H1 (cell line): ENCODE measurements at regions not wholly inside any gene's neighbourhood (a gene's known extent, or its start where the extent isn't known, plus 50 kb on each side); places are given as distances from the start of the nearest gene placed in this dataset.

Experiments used
- ASH2L ChIP-seq: fragments of 200-600, 300-600 bp; sonication (generic); IDR thresholded peaks from one replicate; pipeline ENCODE4 v1.7.1; 2017; ENCODE audit warnings: low read length
- CBX8 ChIP-seq: fragments of 300-800, 300-1000 bp; sonication (generic); IDR thresholded peaks from 2 replicates; pipeline ENCODE4 v1.7.1; 2016; ENCODE audit warnings: low read depth, low read length, borderline replicate concordance
- POLR2AphosphoS5 ChIP-seq: IDR thresholded peaks from 2 replicates; pipeline ENCODE4 v1.6.1; 2011; ENCODE audit warnings: low read depth, low read length
- TF ChIP-seq, protein P1 (sequence below): IDR thresholded peaks from 2 replicates; pipeline ENCODE4 v1.6.1; 2012; ENCODE audit warnings: low read length, inconsistent platforms
- TF ChIP-seq, protein P2 (sequence below): fragments of 300-600 bp; sonication (generic); IDR thresholded peaks from 2 replicates; pipeline ENCODE4 v1.7.1; 2012; ENCODE audit warnings: low read length, moderate library complexity, mild to moderate bottlenecking, inconsistent platforms; ENCODE audit not compliant: insufficient replicate concordance
- TF ChIP-seq, protein P3 (sequence below): IDR thresholded peaks from 2 replicates; pipeline ENCODE4 v1.6.1; 2012; ENCODE audit warnings: inconsistent platforms

DNA sequence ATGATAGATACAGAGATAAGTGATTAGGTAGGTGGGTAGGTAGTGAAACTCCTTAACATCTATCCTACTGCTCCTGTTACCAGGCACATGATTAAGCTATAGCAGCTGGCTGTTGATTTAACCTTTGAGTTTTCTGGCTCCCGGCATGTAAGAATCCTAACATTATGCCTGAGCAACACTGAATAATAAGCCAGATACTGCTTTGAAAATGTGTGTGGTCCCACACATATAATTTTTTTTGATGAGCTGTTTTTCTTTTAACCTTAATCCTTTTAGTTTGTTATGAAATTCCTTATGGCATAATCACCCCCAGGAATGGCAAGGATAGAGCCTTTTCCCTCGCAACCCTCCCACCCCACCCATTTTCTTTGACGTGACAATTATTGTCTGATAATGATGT is 104.2 kb upstream of the NEUROD1 start (continued):
- TF ChIP-seq, protein P1, sequence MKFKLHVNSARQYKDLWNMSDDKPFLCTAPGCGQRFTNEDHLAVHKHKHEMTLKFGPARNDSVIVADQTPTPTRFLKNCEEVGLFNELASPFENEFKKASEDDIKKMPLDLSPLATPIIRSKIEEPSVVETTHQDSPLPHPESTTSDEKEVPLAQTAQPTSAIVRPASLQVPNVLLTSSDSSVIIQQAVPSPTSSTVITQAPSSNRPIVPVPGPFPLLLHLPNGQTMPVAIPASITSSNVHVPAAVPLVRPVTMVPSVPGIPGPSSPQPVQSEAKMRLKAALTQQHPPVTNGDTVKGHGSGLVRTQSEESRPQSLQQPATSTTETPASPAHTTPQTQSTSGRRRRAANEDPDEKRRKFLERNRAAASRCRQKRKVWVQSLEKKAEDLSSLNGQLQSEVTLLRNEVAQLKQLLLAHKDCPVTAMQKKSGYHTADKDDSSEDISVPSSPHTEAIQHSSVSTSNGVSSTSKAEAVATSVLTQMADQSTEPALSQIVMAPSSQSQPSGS = no peak
- TF ChIP-seq, protein P2, sequence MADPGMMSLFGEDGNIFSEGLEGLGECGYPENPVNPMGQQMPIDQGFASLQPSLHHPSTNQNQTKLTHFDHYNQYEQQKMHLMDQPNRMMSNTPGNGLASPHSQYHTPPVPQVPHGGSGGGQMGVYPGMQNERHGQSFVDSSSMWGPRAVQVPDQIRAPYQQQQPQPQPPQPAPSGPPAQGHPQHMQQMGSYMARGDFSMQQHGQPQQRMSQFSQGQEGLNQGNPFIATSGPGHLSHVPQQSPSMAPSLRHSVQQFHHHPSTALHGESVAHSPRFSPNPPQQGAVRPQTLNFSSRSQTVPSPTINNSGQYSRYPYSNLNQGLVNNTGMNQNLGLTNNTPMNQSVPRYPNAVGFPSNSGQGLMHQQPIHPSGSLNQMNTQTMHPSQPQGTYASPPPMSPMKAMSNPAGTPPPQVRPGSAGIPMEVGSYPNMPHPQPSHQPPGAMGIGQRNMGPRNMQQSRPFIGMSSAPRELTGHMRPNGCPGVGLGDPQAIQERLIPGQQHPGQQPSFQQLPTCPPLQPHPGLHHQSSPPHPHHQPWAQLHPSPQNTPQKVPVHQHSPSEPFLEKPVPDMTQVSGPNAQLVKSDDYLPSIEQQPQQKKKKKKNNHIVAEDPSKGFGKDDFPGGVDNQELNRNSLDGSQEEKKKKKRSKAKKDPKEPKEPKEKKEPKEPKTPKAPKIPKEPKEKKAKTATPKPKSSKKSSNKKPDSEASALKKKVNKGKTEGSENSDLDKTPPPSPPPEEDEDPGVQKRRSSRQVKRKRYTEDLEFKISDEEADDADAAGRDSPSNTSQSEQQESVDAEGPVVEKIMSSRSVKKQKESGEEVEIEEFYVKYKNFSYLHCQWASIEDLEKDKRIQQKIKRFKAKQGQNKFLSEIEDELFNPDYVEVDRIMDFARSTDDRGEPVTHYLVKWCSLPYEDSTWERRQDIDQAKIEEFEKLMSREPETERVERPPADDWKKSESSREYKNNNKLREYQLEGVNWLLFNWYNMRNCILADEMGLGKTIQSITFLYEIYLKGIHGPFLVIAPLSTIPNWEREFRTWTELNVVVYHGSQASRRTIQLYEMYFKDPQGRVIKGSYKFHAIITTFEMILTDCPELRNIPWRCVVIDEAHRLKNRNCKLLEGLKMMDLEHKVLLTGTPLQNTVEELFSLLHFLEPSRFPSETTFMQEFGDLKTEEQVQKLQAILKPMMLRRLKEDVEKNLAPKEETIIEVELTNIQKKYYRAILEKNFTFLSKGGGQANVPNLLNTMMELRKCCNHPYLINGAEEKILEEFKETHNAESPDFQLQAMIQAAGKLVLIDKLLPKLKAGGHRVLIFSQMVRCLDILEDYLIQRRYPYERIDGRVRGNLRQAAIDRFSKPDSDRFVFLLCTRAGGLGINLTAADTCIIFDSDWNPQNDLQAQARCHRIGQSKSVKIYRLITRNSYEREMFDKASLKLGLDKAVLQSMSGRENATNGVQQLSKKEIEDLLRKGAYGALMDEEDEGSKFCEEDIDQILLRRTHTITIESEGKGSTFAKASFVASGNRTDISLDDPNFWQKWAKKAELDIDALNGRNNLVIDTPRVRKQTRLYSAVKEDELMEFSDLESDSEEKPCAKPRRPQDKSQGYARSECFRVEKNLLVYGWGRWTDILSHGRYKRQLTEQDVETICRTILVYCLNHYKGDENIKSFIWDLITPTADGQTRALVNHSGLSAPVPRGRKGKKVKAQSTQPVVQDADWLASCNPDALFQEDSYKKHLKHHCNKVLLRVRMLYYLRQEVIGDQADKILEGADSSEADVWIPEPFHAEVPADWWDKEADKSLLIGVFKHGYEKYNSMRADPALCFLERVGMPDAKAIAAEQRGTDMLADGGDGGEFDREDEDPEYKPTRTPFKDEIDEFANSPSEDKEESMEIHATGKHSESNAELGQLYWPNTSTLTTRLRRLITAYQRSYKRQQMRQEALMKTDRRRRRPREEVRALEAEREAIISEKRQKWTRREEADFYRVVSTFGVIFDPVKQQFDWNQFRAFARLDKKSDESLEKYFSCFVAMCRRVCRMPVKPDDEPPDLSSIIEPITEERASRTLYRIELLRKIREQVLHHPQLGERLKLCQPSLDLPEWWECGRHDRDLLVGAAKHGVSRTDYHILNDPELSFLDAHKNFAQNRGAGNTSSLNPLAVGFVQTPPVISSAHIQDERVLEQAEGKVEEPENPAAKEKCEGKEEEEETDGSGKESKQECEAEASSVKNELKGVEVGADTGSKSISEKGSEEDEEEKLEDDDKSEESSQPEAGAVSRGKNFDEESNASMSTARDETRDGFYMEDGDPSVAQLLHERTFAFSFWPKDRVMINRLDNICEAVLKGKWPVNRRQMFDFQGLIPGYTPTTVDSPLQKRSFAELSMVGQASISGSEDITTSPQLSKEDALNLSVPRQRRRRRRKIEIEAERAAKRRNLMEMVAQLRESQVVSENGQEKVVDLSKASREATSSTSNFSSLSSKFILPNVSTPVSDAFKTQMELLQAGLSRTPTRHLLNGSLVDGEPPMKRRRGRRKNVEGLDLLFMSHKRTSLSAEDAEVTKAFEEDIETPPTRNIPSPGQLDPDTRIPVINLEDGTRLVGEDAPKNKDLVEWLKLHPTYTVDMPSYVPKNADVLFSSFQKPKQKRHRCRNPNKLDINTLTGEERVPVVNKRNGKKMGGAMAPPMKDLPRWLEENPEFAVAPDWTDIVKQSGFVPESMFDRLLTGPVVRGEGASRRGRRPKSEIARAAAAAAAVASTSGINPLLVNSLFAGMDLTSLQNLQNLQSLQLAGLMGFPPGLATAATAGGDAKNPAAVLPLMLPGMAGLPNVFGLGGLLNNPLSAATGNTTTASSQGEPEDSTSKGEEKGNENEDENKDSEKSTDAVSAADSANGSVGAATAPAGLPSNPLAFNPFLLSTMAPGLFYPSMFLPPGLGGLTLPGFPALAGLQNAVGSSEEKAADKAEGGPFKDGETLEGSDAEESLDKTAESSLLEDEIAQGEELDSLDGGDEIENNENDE = no peak
- TF ChIP-seq, protein P3, sequence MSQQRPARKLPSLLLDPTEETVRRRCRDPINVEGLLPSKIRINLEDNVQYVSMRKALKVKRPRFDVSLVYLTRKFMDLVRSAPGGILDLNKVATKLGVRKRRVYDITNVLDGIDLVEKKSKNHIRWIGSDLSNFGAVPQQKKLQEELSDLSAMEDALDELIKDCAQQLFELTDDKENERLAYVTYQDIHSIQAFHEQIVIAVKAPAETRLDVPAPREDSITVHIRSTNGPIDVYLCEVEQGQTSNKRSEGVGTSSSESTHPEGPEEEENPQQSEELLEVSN = no peak
- TF ChIP-seq ASH2L (no peak), POLR2AphosphoS5 (no peak), CBX8 (no peak)
- TF ChIP-seq, all 59 proteins: peak for 0
